Ecto neural progenitor cell (in vitro differentiated cells): ENCODE measurements at regions not wholly inside any gene's neighbourhood (a gene's known extent, or its start where the extent isn't known, plus 50 kb on each side); places are given as distances from the start of the nearest gene placed in this dataset.
A peak's percentile ranks its signal among the peaks of the same experiment; 100 is the strongest.
"Not testable (repeated sequence)": the region's sequence is repeated elsewhere in the genome, so short reads cannot be mapped to it uniquely, and the experiment has no call there.

Experiments used
- DNase-seq: peaks from one replicate; pipeline ENCODE4 v3.0.0-alpha.2; 2018; ENCODE audit warnings: low spot score

DNA sequence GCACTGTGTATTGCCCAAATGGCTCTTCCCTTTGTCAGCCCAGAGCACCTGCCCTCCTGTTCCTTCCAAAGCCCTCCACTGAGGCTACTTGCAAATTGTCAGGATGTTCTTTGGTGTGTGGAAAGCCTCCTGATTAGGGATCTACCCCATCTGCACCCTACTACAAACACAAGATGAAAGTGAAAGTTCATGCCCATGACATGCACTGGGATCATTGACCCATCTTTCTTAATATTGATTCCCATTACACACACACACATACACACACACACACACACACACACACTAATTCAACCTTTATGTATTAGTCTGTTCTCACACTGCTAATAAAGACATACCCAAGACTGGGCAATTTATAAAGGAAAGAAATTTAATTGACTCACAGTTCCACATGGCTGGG, 213.7 kb upstream of the IGFBP3 start:
- no peak for DNase-seq

DNA sequence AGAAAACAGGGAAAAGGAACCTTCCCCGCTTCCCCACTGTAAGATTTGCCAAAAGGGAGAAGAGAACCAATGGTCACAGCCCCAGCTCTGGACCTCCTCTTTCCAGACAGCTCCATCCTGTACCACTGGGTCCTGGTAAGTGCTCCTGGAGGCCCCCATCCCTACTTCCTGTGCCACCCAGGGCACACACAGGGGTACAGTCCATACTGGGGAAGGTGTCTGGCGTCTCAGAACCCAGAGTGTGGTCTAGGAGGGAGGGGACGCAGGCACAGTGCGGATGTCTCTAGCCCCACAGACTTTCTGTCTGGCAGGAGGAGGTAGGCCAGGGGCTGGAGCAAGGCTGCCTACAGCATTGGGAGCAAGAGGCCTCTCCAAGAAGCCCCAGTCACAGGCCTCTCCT, 213.3 kb upstream of the IGFBP3 start:
- no peak for DNase-seq

DNA sequence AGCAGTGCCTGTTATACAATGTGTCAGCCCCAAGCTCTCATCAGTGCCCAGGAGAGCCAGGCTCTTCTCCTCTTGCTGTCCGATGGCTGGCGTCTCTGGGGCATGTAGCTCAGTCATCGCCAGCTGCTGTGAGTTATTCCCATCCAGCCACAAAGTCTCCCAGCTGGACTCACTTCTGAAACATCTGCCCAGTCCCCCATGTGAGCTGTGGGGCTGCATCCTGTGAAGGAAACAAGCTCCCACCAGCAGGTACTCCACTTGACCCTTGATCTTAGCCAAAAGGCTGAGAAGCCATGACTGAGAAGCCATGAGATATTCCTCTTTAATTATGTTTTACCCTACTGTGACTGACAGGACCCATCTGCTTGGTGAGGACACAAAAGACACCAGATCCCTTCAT, 212.7 kb upstream of the IGFBP3 start:
- DNase-seq: no peak

DNA sequence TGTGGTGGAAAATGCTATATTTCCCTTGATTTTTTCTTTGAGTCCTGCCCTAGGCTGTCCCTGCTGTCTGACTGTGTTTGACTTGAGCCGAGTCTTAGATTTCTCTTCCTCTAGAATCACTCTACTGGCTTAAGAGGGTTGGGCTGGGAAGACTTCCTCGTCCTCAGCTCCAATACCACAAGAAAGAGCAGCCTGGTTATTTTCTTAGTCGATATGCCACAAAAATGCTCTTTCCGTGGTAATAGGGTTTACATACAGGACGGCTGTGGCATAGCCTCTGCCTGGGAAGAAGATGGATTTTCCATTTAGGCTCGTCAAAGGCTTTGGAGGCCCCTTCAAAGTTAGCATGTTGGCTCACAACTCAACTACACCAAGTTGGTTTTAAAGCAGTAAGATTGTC, 212.0 kb upstream of the IGFBP3 start:
- no peak for DNase-seq

DNA sequence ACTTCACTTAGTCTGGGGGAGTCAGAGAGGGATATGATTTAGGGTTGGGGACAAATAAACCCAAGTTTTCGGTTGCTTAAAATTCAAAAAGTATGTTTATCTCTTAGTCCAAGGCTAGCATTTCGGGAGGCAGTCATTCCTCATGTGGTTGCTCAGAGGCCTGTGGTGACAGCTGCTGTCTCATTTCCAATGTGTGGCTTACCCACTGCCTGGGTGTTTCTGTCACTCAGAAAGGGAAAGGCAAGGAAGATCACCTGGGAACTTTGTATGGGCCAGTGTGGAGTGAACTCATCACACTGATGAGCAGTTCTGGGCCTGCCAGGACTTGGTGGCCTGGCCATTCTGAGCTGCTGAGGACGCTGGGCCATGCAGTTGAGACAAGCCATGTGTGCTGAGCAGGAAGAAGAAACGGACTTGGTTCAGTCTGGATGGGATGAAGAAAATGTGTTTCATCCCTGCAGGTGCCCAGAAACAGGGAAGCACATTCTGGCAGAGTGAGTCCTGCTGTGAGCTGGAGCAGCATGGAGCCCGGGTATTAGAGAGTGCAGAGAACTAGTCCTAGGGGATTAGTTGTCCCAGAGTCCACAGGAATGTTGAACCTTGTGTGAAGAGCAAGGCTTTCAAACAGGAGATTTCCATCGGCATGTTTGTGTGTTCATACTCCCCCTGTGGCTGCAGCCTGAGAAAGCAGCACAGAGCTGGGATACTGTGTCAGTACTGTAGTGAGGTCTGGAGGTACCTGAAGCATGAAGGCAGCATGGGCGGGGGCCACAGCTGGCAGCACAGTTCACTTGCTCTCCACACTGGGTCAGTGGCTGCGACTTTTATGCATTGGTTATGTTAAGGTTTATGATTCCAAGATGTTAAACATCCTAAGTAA, 211.1 kb upstream of the IGFBP3 start:
- DNase-seq: peak; percentile 54

DNA sequence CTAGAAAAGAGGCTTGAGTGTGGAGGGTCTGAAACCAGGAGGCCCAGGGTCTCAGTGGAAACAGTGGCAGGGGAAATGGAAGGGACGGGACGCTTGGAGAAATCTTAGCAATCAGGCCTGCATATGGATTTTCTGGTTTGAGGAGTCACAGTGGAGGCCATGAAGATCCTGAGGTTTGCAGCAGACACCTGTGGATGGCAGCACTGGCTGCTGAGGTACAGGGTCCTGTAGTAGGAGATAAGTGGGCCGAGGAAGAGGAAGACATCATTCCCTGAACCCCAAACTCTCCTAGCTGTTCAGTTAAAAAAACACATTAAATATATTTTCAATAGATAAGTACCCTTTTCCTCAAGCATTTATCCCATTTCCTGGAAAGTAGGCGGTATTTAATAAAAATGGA, 208.8 kb upstream of the IGFBP3 start:
- DNase-seq: no peak

DNA sequence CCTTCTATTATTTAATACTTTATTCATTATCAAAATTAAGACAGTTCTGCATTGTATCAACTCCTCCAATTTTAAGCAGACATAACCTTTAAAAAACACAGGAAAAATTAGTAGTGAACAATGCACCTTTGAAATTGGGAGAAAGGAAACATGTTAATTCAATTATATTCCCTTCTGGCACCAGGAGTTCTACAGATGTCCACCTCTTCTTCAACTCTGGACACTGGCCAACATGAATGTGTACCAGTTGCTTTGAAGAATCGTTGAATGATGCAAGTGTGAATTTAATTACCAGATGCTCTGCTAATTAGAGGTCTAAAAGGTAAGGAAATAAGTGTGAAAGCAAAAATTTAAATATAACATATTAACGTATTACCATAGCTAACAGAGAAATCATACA, 206.7 kb upstream of the IGFBP3 start:
- no peak for DNase-seq

DNA sequence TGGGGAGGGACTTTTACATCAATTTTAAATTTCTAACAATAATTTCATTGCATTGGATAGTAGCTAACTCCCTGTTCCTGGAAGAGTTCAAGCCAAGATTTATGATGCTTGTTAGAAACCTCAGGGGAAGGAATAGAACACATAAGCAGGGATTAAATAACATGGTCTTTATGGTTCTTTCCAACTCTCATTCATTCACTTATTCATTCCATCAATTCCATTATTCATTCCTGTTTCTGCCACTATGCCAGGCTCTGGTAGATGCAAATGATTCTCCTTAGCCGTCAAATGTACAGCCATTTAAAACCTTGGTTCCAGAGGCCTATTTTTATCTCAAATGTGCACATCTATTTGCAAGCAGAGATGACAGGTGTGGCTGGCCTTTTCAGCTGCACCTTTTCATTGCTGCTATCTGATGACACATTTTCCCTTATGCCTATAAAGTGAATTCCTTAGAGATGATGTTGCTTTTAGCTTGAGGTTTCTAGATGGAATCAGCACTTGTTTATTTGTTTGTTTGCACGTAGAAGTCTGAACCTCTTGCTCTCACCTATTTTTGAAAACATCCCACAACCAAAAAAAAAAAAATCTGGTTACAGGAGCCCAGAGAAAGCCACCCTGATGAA, 205.7 kb upstream of the IGFBP3 start:
- DNase-seq: no peak

DNA sequence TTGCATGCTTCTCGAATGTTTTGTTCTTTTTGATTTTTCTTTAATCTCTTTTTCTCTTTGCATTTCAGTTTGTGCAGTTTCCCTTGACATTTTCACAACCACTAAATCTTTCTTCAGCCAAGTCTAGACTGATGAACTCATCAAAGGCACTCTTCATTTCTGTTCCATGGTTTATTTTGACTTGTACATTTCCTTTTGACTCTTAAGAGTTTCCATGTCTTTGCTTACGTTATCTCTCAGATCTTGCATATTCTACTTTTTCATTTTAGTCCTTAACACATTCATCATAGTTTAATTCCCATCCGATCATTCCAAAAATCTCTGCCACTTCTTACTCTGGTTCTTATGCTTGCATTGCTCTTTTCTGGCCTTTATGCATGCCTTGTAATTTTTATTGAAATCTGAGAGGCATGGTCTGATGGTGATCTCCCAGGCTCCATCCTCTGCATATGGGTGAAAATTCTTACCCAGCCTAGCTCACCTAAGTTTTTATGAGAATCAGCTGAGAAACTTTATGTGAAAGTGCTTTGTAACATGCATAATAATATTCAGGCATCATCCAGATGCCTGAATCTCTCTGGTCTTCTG, 202.8 kb upstream of the IGFBP3 start:
- DNase-seq: no peak

DNA sequence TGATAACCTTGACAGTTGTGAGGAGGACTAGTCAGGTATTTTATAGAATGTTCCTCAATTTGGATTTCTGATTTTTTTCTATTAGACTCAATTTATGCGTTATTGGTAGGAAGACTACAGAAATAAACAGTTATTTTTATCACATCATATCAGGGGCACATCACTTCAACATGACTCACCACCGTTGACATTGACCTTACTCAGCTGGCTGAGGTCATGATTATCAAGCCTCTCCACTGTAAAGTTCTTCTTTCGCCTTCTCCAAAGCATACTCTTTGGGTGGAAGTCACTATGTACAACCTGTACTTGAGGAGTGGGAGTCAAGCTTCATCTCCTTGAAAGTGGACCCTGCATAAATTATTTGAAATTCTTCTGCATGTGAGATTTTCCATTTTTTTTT, 194.3 kb upstream of the IGFBP3 start:
- DNase-seq: no peak

DNA sequence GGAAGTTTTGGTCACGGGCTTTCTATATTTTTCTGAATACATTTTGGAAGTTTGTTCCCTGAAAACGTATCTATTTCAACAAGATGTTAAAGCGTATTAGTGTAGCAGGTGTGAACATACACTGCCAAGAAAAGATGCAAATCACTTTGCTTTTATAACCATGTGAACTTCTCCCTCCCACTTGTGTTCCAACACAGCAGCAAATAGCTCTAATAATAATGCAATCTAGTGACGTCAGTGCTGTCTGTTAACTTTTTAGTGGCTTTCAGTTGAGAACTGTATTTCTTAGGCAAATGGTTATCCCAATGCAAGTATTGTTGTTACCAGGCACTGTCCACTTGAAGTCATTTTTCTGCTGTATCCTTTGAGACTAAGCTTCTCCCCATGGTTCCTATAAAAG, 188.4 kb upstream of the IGFBP3 start:
- DNase-seq: no peak

DNA sequence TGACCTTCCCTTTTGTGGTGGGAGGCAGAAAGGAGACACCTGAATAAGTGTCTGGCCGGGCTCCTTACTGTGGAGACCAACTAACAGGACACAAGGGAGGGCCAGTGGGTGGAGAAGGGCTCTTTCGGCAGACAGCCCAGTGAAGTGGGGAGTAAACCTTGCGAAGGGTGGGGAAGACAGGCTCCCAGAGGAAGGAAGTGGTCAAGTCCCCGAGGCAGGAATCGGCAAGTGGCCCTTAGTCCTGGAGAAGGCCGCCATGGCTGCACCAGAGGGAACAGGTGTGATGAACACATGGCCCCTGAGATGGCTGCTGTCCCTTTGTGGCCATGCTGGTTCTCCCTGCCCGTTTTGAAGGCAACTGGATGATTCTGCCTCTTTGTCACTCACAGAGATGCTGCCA, 187.2 kb upstream of the IGFBP3 start:
- no peak for DNase-seq

DNA sequence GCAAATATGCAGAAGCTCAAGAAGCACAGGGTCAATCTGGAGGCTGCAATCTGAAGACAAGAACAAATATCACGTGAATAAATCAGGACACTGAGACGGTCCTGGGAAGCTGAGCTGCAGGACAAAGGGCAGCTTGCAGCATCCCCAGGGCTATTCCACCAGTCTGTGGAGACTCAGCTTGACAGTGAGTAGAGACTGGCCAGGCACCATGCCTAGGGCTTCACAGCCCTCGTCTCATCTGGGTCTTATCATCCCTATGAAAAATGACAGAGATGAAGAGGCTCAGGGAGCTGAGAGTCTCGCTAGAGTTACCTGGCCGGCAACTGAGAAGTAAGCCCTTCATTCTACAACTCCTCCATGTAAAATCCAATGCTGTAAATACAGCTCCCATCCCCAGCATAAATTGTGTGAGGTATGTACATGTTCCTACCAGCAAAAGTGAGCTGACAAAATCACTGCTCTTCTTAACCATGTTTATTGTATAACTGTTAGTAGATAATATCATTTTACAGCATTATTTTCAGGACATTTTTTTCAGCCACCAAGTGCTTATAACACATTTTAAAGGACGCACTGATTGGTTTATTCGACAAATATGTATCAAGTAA, 186.6 kb upstream of the IGFBP3 start:
- no peak for DNase-seq

DNA sequence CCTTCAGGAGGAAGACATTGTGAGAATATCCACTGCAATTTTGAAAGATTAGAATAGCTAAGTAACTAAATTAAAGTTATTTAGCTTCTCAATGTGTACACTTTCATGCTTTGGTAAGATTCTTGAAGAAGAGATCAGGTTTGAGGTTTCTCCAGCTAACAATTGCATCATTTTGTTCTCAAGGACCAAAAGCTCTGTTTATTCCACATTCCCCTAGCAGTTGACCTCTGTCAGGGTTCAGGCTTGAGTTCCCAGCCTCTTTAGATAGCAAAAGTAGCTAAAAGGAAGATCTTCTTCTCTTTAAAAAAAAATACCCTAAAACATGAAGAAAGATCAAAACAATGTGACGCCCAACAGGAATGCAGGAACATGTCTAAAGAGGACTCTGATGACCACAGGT, 179.4 kb upstream of the IGFBP3 start:
- DNase-seq: no peak

DNA sequence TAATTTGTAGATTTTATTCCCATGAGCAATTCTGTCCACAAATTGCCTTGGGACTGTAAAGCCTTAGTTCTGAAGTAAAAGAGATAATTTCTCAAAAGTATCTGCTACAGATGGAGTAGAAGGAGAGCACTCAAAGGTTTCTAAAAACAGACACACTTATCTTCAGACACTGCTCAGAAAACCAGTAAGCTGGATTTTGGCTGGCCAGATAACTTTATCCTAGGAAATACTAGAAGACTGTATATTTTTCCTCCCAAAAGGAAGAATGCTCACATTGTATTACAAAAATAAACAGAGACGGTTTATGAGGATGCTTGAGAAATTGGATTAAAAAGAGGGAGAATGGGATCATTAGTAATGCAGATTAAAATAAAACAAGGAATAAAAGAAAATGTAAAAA, 178.0 kb upstream of the IGFBP3 start:
- DNase-seq: no peak

DNA sequence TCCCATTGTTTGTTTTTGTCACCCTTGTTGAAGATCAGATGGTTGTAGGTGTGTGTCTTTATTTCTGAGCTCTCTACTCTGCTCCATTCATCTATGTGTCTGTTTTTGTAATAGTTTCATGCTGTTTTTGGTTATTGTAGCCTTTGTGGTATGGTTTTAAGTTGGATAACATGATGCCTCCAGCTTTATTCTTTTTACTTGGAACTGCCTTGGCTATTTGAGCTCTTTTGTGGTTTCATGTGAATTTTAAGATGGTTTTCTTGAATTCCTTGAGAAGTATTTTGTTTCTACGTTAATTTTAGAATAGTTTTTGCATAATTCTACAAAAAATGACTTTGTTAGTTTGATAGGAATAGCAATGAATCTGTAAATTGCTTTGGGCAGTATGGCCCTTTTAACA, 170.0 kb upstream of the IGFBP3 start:
- no peak for DNase-seq

DNA sequence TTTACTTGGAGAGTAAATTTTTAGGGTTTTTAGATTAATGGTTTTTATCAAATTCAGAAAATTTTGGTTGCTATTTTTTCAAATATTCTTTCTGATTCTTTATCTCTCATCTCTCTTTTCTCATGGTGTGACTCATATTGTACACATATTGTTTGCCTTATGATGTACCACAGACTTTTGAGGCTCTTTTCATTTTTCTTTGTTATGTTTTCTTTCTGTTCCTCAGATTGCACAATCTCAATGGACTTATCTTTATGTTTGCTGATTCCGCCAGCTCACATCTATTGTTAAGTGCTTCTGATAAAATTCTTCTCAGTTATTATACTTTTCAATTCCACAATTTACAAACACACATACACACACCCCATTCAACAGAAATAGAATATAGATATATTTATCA, 168.2 kb upstream of the IGFBP3 start:
- no peak for DNase-seq

DNA sequence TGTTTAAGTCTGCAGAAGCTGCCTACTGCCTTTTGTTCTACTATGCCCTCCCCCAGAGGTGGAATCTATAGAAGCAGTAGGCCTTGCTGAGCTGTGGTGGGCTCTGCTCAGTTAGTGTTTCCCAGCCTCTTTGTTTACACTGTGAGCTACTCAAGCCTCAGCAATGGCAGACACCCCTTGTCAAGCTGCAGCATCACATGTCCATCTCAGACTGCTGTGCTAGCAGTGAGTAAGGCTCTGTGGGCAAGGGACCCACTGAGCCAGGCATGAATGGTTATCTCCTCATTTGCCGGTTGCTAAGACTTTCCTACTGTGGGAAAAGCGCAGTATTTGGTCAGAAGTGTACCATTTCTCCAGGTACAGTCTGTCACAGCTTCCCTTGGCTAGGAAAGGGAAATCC, 167.4 kb upstream of the IGFBP3 start:
- not testable (repeated sequence) for DNase-seq

DNA sequence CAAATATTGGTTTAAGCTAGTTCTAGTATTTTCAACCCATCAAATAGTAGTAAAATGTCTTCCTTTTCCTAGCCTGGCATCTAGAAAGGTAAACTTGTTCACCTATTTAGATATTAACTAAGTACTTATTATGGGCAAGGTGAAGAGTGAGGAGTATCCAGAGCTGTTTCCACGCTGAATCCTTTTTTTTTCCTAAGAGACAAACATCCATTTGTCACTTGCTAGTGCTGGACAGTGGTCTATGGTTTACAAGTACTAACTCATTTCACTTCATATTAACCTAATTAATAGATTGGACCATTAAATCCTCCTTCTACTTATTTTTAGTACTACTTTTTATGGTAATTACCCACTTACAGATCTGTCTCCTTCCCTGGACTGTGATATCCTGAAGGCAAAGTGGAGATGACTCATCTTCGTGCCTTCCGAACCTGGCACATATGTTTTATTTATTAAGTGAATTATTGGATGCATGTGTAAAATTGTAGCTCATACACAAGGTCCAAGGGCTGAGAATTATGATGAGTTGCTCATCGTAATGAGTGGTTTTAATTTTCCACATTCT, 159.6 kb upstream of the IGFBP3 start:
- no peak for DNase-seq

DNA sequence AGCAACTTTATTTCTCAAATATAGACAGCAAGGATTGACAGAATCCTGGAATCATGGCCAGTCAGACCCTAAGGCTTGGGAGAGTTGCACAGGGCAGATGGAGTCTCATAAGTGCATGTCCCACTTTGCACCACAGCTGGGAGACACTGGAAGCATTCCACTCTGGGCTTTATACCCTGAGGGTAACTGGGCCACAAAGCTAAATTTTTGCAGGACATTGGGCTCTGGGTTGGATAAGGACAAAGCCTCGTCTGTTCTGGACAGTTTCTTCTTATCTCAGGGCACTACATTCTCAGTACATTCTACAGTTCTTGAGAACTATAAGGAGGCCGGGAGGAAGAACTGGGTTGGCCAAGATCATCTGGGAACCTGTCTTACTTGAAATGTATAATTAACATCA, 158.3 kb upstream of the IGFBP3 start:
- no peak for DNase-seq

DNA sequence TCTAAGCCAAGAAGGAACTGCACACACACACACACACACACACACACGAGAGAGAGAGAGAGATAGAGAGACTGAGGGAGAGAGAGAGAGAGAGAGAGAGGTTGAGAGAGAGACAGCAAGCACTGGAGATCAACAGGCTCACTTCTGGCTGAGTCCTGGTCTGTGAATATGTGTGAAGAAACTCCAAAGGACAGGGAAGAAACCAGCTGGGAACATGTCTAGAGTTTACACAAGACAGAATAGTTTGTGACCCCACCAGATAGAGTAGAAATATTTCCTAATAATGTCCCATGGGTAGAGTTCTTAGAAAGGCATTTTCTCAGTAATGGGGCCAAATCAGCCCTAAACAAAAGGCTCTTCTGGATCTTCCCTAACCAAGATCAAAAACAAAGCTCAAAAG, 155.5 kb upstream of the IGFBP3 start:
- no peak for DNase-seq

DNA sequence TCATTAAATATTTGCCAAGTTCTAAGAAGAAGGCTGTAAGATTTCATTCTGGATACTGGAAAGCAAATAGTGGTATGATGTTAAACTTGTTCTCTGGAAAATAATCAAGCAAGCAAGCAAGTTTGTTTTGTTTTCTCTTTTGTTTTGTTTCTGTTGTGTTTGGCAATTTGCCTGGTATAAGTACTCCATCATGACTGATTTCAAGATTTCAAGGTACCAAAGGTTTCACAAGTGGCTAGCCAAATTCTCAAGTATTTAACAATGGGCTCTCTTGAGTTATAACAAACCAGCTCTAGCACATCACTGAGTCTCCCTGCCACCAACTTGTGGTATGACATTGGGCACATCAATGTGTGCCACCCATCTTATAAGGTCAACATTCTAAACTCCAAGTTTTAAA, 151.7 kb upstream of the IGFBP3 start:
- no peak for DNase-seq

DNA sequence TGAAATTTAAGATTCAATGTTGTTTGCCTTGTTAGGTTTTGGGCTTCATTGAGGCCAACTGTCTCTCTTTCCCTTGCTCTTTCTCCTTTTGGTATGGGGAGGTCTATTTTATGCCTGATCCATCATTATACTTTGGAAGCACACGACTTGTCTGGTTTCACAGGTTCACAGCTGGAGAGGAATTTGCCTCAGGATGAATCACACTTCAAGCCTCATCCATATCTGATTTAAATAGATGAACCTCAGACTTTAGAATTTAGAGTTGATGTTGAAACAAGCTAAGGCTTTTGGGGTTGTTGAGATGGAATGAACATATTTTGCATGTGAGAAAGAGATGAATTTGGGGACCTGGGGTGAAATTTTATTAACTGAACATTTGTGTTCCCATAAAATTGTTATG, 150.5 kb upstream of the IGFBP3 start:
- DNase-seq: no peak
